SK-N-SH treated with all-trans-retinoic acid at 6 μM for 48 hours (cell line): ENCODE measurements at regions not wholly inside any gene's neighbourhood (a gene's known extent, or its start where the extent isn't known, plus 50 kb on each side); places are given as distances from the start of the nearest gene placed in this dataset.

Experiments used
- ATAC-seq: fragments of 200-7000 bp; cut with Tn5 transposase; 3 replicates; pipeline ENCODE4 v1.9.1; 2020; ENCODE audit warnings: mild to moderate bottlenecking, moderate library complexity
- ARNTL ChIP-seq: fragments of 450-650 bp; formaldehyde crosslinking; IDR thresholded peaks from 2 replicates; pipeline ENCODE4 v1.5.0; 2020; ENCODE audit warnings: low read depth, mild to moderate bottlenecking, moderate library complexity, borderline replicate concordance
- BACH2 ChIP-seq: fragments of 250-450 bp; sonication (Bioruptor Pico); IDR thresholded peaks from 2 replicates; pipeline ENCODE4 v1.9.0; 2021; ENCODE audit warnings: mild to moderate bottlenecking, borderline replicate concordance
- CSDC2 ChIP-seq: fragments of 250-450 bp; sonication (Bioruptor Pico); IDR thresholded peaks from 2 replicates; pipeline ENCODE4 v1.5.0; 2020; ENCODE audit warnings: mild to moderate bottlenecking, moderate library complexity
- CSRNP3 ChIP-seq: fragments of 250-450 bp; sonication (Bioruptor Pico); IDR thresholded peaks from 2 replicates; pipeline ENCODE4 v1.5.1; 2021; ENCODE audit warnings: mild to moderate bottlenecking, moderate library complexity
- ESRRG ChIP-seq: fragments of 250-450 bp; sonication (Bioruptor Pico); IDR thresholded peaks from 2 replicates; pipeline ENCODE4 v1.6.1; 2021; ENCODE audit warnings: mild to moderate bottlenecking
- GLIS3 ChIP-seq: fragments of 250-450 bp; sonication (Bioruptor Pico); IDR thresholded peaks from 2 replicates; pipeline ENCODE4 v1.5.0; 2020; ENCODE audit warnings: mild to moderate bottlenecking, moderate library complexity
- ISL1 ChIP-seq: fragments of 250-450 bp; sonication (Bioruptor Pico); IDR thresholded peaks from 2 replicates; pipeline ENCODE4 v2.1.2; 2022; ENCODE audit warnings: mild to moderate bottlenecking, moderate library complexity
- OSR1 ChIP-seq: fragments of 250-450 bp; sonication (Bioruptor Pico); IDR thresholded peaks from 2 replicates; pipeline ENCODE4 v1.8.0; 2022; ENCODE audit warnings: moderate library complexity, mild to moderate bottlenecking, inconsistent platforms
- PPARA ChIP-seq: fragments of 250-450 bp; sonication (Bioruptor Pico); IDR thresholded peaks from 2 replicates; pipeline ENCODE4 v1.5.0; 2020; ENCODE audit warnings: mild to moderate bottlenecking, borderline replicate concordance
- RARB ChIP-seq: fragments of 250-450 bp; sonication (Bioruptor Pico); IDR thresholded peaks from 2 replicates; pipeline ENCODE4 v1.8.0; 2021; ENCODE audit warnings: mild to moderate bottlenecking, moderate library complexity
- SNAI2 ChIP-seq: fragments of 250-450 bp; sonication (Bioruptor Pico); IDR thresholded peaks from 2 replicates; pipeline ENCODE4 v1.5.0; 2020; ENCODE audit warnings: mild to moderate bottlenecking, moderate library complexity
- TCF4 ChIP-seq: fragments of 250-450 bp; sonication (Bioruptor Pico); IDR thresholded peaks from 2 replicates; pipeline ENCODE4 v1.8.0; 2021; ENCODE audit warnings: mild to moderate bottlenecking, moderate library complexity, borderline replicate concordance
- TOX ChIP-seq: fragments of 250-450 bp; sonication (Bioruptor Pico); IDR thresholded peaks from 2 replicates; pipeline ENCODE4 v1.8.0; 2021; ENCODE audit warnings: mild to moderate bottlenecking, moderate library complexity, borderline replicate concordance
- ZFP30 ChIP-seq: fragments of 450-650 bp; formaldehyde crosslinking; IDR thresholded peaks from 2 replicates; pipeline ENCODE4 v1.5.0; 2022; ENCODE audit warnings: mild to moderate bottlenecking, moderate library complexity
- ZNF565 ChIP-seq: fragments of 450-650 bp; formaldehyde crosslinking; conservative IDR thresholded peaks from 2 replicates; pipeline ENCODE4 v1.5.0; 2020; ENCODE audit warnings: low read depth, mild to moderate bottlenecking, moderate library complexity
- ZNF70 ChIP-seq: fragments of 450-650 bp; formaldehyde crosslinking; IDR thresholded peaks from 2 replicates; pipeline ENCODE4 v1.5.0; 2020; ENCODE audit warnings: mild to moderate bottlenecking, moderate library complexity
- ZNF8 ChIP-seq: fragments of 450-650 bp; formaldehyde crosslinking; IDR thresholded peaks from 2 replicates; pipeline ENCODE4 v1.5.0; 2020; ENCODE audit warnings: mild to moderate bottlenecking, moderate library complexity
- TF ChIP-seq, protein P1 (sequence below): fragments of 250-450 bp; sonication (Bioruptor Pico); IDR thresholded peaks from 2 replicates; pipeline ENCODE4 v1.5.1; 2020; ENCODE audit warnings: low read depth, mild to moderate bottlenecking, moderate library complexity
- TF ChIP-seq, protein P2 (sequence below): fragments of 250-450 bp; sonication (Bioruptor Pico); IDR thresholded peaks from 2 replicates; pipeline ENCODE4 v1.8.0; 2021; ENCODE audit warnings: low read depth, mild to moderate bottlenecking, moderate library complexity, borderline replicate concordance
- TF ChIP-seq, protein P3 (sequence below): fragments of 250-450 bp; sonication (Bioruptor Pico); IDR thresholded peaks from 2 replicates; pipeline ENCODE4 v1.5.0; 2020; ENCODE audit warnings: mild to moderate bottlenecking, moderate library complexity

GRCh38 chr5:135233477-135233876 is 165.6 kb downstream of the MACROH2A1 start:
- no peak for ATAC-seq

DNA sequence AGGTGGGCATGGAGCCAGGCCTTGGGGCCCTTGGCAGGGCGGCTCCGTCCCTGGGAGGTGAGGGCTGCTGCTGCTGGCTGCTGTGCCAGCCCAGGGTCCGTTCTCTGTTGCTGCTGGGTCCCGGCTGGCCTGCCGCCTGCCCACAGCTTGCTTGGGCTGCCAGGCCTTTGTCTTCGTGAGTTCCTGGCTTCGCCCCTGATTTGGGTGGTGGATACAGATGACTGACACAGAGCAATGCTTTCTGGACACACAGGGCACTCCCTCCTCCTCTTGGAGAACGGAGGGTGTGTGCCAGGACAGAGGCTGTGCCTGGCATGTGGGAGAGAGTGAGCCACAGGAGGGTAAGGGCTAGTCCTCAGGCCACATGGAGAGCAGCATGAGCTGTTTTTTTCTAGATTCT is 166.1 kb downstream of the MACROH2A1 start:
- ATAC-seq, result peak; percentile 18; the same call in 2 of the 3 replicates
- TF ChIP-seq, protein P1, sequence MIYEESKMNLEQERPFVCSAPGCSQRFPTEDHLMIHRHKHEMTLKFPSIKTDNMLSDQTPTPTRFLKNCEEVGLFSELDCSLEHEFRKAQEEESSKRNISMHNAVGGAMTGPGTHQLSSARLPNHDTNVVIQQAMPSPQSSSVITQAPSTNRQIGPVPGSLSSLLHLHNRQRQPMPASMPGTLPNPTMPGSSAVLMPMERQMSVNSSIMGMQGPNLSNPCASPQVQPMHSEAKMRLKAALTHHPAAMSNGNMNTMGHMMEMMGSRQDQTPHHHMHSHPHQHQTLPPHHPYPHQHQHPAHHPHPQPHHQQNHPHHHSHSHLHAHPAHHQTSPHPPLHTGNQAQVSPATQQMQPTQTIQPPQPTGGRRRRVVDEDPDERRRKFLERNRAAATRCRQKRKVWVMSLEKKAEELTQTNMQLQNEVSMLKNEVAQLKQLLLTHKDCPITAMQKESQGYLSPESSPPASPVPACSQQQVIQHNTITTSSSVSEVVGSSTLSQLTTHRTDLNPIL (CRISPR knock-in tag), result no peak
- TF ChIP-seq RARB (no peak), BACH2 (no peak)

More at GRCh38 chr5:135233477-135233876, 165.6 kb downstream of the MACROH2A1 start:
- TF ChIP-seq, protein P1 (CRISPR knock-in tag), result no peak
- no peak for TF ChIP-seq OSR1 (CRISPR knock-in tag)
- TF ChIP-seq CSRNP3 (CRISPR knock-in tag), result no peak
- TF ChIP-seq, protein P2, sequence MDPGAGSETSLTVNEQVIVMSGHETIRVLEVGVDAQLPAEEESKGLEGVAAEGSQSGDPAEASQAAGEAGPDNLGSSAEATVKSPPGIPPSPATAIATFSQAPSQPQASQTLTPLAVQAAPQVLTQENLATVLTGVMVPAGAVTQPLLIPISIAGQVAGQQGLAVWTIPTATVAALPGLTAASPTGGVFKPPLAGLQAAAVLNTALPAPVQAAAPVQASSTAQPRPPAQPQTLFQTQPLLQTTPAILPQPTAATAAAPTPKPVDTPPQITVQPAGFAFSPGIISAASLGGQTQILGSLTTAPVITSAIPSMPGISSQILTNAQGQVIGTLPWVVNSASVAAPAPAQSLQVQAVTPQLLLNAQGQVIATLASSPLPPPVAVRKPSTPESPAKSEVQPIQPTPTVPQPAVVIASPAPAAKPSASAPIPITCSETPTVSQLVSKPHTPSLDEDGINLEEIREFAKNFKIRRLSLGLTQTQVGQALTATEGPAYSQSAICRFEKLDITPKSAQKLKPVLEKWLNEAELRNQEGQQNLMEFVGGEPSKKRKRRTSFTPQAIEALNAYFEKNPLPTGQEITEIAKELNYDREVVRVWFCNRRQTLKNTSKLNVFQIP (CRISPR knock-in tag), result no peak

DNA sequence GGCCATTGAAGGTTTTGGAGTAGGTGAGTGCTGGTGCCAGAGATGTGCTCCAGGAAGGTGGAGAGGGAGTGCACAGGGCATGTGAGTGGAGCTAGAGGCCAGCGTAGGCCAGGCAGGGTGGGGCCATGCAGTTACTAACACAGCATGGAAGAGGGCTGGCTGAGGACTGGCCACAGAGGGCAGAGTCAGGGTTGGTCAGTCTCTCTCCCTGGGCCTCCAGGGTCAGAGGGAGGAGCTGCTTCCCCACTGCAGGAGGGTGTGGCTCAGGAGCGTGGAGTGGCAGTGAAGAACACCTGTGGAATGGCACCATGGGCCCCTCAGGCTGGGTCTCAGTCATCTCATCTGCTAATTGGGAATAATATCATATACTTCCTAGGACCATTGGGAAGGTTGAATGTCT is 167.7 kb downstream of the MACROH2A1 start:
- TF ChIP-seq ZFP30 (CRISPR knock-in tag), result no peak
- TF ChIP-seq RARB, result no peak
- no peak for TF ChIP-seq BACH2
- no peak for TF ChIP-seq ZNF565 (CRISPR knock-in tag)
- TF ChIP-seq, protein P1 (CRISPR knock-in tag), result no peak
- no peak for TF ChIP-seq ZNF8 (CRISPR knock-in tag)
- TF ChIP-seq CSDC2 (CRISPR knock-in tag), result no peak
- TF ChIP-seq, protein P2 (CRISPR knock-in tag), result no peak
- TF ChIP-seq, protein P3, sequence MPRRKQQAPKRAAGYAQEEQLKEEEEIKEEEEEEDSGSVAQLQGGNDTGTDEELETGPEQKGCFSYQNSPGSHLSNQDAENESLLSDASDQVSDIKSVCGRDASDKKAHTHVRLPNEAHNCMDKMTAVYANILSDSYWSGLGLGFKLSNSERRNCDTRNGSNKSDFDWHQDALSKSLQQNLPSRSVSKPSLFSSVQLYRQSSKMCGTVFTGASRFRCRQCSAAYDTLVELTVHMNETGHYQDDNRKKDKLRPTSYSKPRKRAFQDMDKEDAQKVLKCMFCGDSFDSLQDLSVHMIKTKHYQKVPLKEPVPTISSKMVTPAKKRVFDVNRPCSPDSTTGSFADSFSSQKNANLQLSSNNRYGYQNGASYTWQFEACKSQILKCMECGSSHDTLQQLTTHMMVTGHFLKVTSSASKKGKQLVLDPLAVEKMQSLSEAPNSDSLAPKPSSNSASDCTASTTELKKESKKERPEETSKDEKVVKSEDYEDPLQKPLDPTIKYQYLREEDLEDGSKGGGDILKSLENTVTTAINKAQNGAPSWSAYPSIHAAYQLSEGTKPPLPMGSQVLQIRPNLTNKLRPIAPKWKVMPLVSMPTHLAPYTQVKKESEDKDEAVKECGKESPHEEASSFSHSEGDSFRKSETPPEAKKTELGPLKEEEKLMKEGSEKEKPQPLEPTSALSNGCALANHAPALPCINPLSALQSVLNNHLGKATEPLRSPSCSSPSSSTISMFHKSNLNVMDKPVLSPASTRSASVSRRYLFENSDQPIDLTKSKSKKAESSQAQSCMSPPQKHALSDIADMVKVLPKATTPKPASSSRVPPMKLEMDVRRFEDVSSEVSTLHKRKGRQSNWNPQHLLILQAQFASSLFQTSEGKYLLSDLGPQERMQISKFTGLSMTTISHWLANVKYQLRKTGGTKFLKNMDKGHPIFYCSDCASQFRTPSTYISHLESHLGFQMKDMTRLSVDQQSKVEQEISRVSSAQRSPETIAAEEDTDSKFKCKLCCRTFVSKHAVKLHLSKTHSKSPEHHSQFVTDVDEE, result no peak
- TF ChIP-seq ISL1 (CRISPR knock-in tag), result no peak
- no peak for TF ChIP-seq TCF4 (CRISPR knock-in tag)
- no peak for TF ChIP-seq PPARA (CRISPR knock-in tag)
- TF ChIP-seq SNAI2 (CRISPR knock-in tag), result no peak
- TF ChIP-seq TOX, result no peak
- no peak for TF ChIP-seq CSRNP3 (CRISPR knock-in tag)
- TF ChIP-seq ARNTL (CRISPR knock-in tag), result no peak
- TF ChIP-seq GLIS3, result no peak
- no peak for TF ChIP-seq ESRRG (CRISPR knock-in tag)
- no peak for TF ChIP-seq ZNF70 (CRISPR knock-in tag)
- TF ChIP-seq OSR1 (CRISPR knock-in tag), result no peak
- no peak for ATAC-seq
